ENCODE measurements at regions not wholly inside any gene's neighbourhood (a gene's known extent, or its start where the extent isn't known, plus 50 kb on each side); places are given as distances from the start of the nearest gene placed in this dataset.
"Not testable (repeated sequence)": the region's sequence is repeated elsewhere in the genome, so short reads cannot be mapped to it uniquely, and the experiment has no call there.

- DNase-seq (no peak), ATAC-seq (ENCODE audit: low read depth in 2 of 2) (no peak)
- H3K9me3 Mint-ChIP-seq = peaks cover 0 to 4% (median 0%) of the 10 kb centered on the region in 7 donors
Observed at GRCh38 chr6:82608781-82609180, 245.2 kb downstream of the TPBG start.

GRCh38 chr6:82611751-82612150 lies 248.1 kb downstream of the TPBG start:
- Mint-ChIP-seq H3K36me3 (no peaks in the 10 kb centered on the region), H3K9me3 (peaks cover 0 to 2% (median 0%) of the 10 kb centered on the region in 7 donors), H3K27me3 (no peaks in the 10 kb centered on the region), H3K27ac (no peak overlapping the region), H3K4me3 (no peak overlapping the region), H3K4me1 (no peaks in the 10 kb centered on the region)
- DNase-seq (no peak), ATAC-seq (ENCODE audit: low read depth in 2 of 2) (no peak)

More at GRCh38 chr6:82608781-82609180, 245.2 kb downstream of the TPBG start:
- no peaks in the 10 kb centered on the region for H3K27me3 Mint-ChIP-seq
- no peak overlapping the region for H3K4me3 Mint-ChIP-seq
- H3K27ac Mint-ChIP-seq = no peak overlapping the region
- H3K36me3 Mint-ChIP-seq = no peaks in the 10 kb centered on the region
- H3K4me1 Mint-ChIP-seq = no peaks in the 10 kb centered on the region

GRCh38 chr6:82612475-82613039 lies 248.9 kb downstream of the TPBG start:
- no peak overlapping the region for H3K27ac Mint-ChIP-seq
- no peak overlapping the region for H3K4me3 Mint-ChIP-seq
- no peaks in the 10 kb centered on the region for H3K36me3 Mint-ChIP-seq
- no peak for DNase-seq
- H3K9me3 Mint-ChIP-seq = peaks cover 0 to 2% (median 0%) of the 10 kb centered on the region in 7 donors
- no peaks in the 10 kb centered on the region for H3K4me1 Mint-ChIP-seq
- no peaks in the 10 kb centered on the region for H3K27me3 Mint-ChIP-seq
- no peak for ATAC-seq (ENCODE audit: low read depth in 2 of 2)

- no peak for DNase-seq
- no peaks in the 10 kb centered on the region for H3K4me1 Mint-ChIP-seq
- no peak for ATAC-seq (ENCODE audit: low read depth in 2 of 2)
- H3K27ac Mint-ChIP-seq = no peak overlapping the region
- H3K9me3 Mint-ChIP-seq = peaks cover 0 to 3% (median 0%) of the 10 kb centered on the region in 7 donors
- H3K27me3 Mint-ChIP-seq = no peaks in the 10 kb centered on the region
- no peak overlapping the region for H3K4me3 Mint-ChIP-seq
- H3K36me3 Mint-ChIP-seq = no peaks in the 10 kb centered on the region
Observed at GRCh38 chr6:82614518-82614917, 250.9 kb downstream of the TPBG start.

GRCh38 chr6:82616386-82617028 lies 252.9 kb downstream of the TPBG start:
- ATAC-seq (ENCODE audit: low read depth in 2 of 2) = no peak
- no peak overlapping the region for H3K27ac Mint-ChIP-seq
- H3K4me3 Mint-ChIP-seq = no peak overlapping the region
- peaks cover 0 to 7% (median 3%) of the 10 kb centered on the region in 7 donors for H3K9me3 Mint-ChIP-seq
- no peaks in the 10 kb centered on the region for H3K36me3 Mint-ChIP-seq
- no peak for DNase-seq
- no peaks in the 10 kb centered on the region for H3K27me3 Mint-ChIP-seq
- H3K4me1 Mint-ChIP-seq = no peaks in the 10 kb centered on the region

- H3K4me3 Mint-ChIP-seq = no peak overlapping the region
- no peak overlapping the region for H3K27ac Mint-ChIP-seq
- no peaks in the 10 kb centered on the region for H3K27me3 Mint-ChIP-seq
- H3K36me3 Mint-ChIP-seq = no peaks in the 10 kb centered on the region
- DNase-seq = no peak
- no peaks in the 10 kb centered on the region for H3K4me1 Mint-ChIP-seq
- no peak for ATAC-seq (ENCODE audit: low read depth in 2 of 2)
- peaks cover 3 to 17% (median 6%) of the 10 kb centered on the region in 7 donors for H3K9me3 Mint-ChIP-seq
Observed at GRCh38 chr6:82617648-82618047, 254.0 kb downstream of the TPBG start.

GRCh38 chr6:82619573-82619972 lies 256.0 kb downstream of the TPBG start:
- H3K4me3 Mint-ChIP-seq = no peak overlapping the region
- H3K27ac Mint-ChIP-seq = no peak overlapping the region
- ATAC-seq (ENCODE audit: low read depth in 2 of 2) (no peak), DNase-seq (no peak)
- H3K4me1 Mint-ChIP-seq = no peaks in the 10 kb centered on the region
- H3K27me3 Mint-ChIP-seq = no peaks in the 10 kb centered on the region
- no peaks in the 10 kb centered on the region for H3K36me3 Mint-ChIP-seq
- peaks cover 3 to 22% (median 6%) of the 10 kb centered on the region in 7 donors for H3K9me3 Mint-ChIP-seq

- Mint-ChIP-seq H3K4me3 (no peak overlapping the region), H3K36me3 (no peaks in the 10 kb centered on the region), H3K27ac (no peak overlapping the region), H3K27me3 (no peaks in the 10 kb centered on the region), H3K4me1 (no peaks in the 10 kb centered on the region), H3K9me3 (peaks cover 3 to 22% (median 6%) of the 10 kb centered on the region in 7 donors)
- ATAC-seq (ENCODE audit: low read depth in 2 of 2) (no peak), DNase-seq (no peak)
Observed at GRCh38 chr6:82622461-82622860, 258.8 kb downstream of the TPBG start.

- H3K27ac Mint-ChIP-seq = no peak overlapping the region
- DNase-seq = no peak
- no peak for ATAC-seq (ENCODE audit: low read depth in 2 of 2)
- no peaks in the 10 kb centered on the region for H3K36me3 Mint-ChIP-seq
- H3K9me3 Mint-ChIP-seq = peaks cover 3 to 22% (median 6%) of the 10 kb centered on the region in 7 donors
- no peaks in the 10 kb centered on the region for H3K4me1 Mint-ChIP-seq
- H3K4me3 Mint-ChIP-seq = no peak overlapping the region
- H3K27me3 Mint-ChIP-seq = no peaks in the 10 kb centered on the region
Observed at GRCh38 chr6:82624251-82624650, 260.6 kb downstream of the TPBG start.

GRCh38 chr6:82626946-82627345 lies 263.3 kb downstream of the TPBG start:
- H3K4me3 Mint-ChIP-seq; H3K4me1 Mint-ChIP-seq; H3K36me3 Mint-ChIP-seq; H3K27ac Mint-ChIP-seq; H3K27me3 Mint-ChIP-seq; ATAC-seq (ENCODE audit: low read depth in 2 of 2); DNase-seq: not testable (repeated sequence)
- H3K9me3 Mint-ChIP-seq = peaks cover 0 to 12% (median 3%) of the 10 kb centered on the region in 7 donors

GRCh38 chr6:82629921-82630320 lies 266.3 kb downstream of the TPBG start:
- no peak overlapping the region for H3K4me3 Mint-ChIP-seq

GRCh38 chr6:82641677-82642076 lies 278.1 kb downstream of the TPBG start:
- H3K9me3 Mint-ChIP-seq = peaks cover under 1 to 10% (median 5%) of the 10 kb centered on the region in 7 donors
- H3K4me3 Mint-ChIP-seq = no peak overlapping the region
- H3K27me3 Mint-ChIP-seq = no peaks in the 10 kb centered on the region
- ATAC-seq (ENCODE audit: low read depth in 2 of 2) (no peak), DNase-seq (no peak)
- no peaks in the 10 kb centered on the region for H3K4me1 Mint-ChIP-seq
- no peaks in the 10 kb centered on the region for H3K36me3 Mint-ChIP-seq
- peak overlapping the region in 1 of 6 donors; percentile 7 for H3K27ac Mint-ChIP-seq

More at GRCh38 chr6:82629921-82630320, 266.3 kb downstream of the TPBG start:
- no peaks in the 10 kb centered on the region for H3K4me1 Mint-ChIP-seq
- H3K36me3 Mint-ChIP-seq = no peaks in the 10 kb centered on the region
- no peak for ATAC-seq (ENCODE audit: low read depth in 2 of 2)
- DNase-seq = no peak
- peaks cover 0 to 3% (median 0%) of the 10 kb centered on the region in 3 donors for H3K27me3 Mint-ChIP-seq
- H3K9me3 Mint-ChIP-seq = peaks cover 0 to 7% (median 3%) of the 10 kb centered on the region in 7 donors
- H3K27ac Mint-ChIP-seq = no peak overlapping the region

- Mint-ChIP-seq H3K27ac (no peak overlapping the region), H3K36me3 (no peaks in the 10 kb centered on the region), H3K9me3 (peaks cover 4 to 23% (median 9%) of the 10 kb centered on the region in 7 donors), H3K27me3 (no peaks in the 10 kb centered on the region), H3K4me1 (no peaks in the 10 kb centered on the region), H3K4me3 (no peak overlapping the region)
- DNase-seq (no peak), ATAC-seq (ENCODE audit: low read depth in 2 of 2) (no peak)
Observed at GRCh38 chr6:82645536-82646230, 282.1 kb downstream of the TPBG start.

GRCh38 chr6:82646231-82646615 lies 282.6 kb downstream of the TPBG start:
- H3K4me3 Mint-ChIP-seq = no peak overlapping the region
- H3K27me3 Mint-ChIP-seq = no peaks in the 10 kb centered on the region
- H3K27ac Mint-ChIP-seq = no peak overlapping the region
- DNase-seq (no peak), ATAC-seq (ENCODE audit: low read depth in 2 of 2) (no peak)
- H3K9me3 Mint-ChIP-seq = peaks cover 4 to 23% (median 9%) of the 10 kb centered on the region in 7 donors
- H3K4me1 Mint-ChIP-seq = no peaks in the 10 kb centered on the region
- H3K36me3 Mint-ChIP-seq = no peaks in the 10 kb centered on the region
